ENCODE measurements at regions not wholly inside any gene's neighbourhood (a gene's known extent, or its start where the extent isn't known, plus 50 kb on each side); places are given as distances from the start of the nearest gene placed in this dataset.
"Not testable (repeated sequence)": the region's sequence is repeated elsewhere in the genome, so short reads cannot be mapped to it uniquely, and the experiment has no call there.

DNA sequence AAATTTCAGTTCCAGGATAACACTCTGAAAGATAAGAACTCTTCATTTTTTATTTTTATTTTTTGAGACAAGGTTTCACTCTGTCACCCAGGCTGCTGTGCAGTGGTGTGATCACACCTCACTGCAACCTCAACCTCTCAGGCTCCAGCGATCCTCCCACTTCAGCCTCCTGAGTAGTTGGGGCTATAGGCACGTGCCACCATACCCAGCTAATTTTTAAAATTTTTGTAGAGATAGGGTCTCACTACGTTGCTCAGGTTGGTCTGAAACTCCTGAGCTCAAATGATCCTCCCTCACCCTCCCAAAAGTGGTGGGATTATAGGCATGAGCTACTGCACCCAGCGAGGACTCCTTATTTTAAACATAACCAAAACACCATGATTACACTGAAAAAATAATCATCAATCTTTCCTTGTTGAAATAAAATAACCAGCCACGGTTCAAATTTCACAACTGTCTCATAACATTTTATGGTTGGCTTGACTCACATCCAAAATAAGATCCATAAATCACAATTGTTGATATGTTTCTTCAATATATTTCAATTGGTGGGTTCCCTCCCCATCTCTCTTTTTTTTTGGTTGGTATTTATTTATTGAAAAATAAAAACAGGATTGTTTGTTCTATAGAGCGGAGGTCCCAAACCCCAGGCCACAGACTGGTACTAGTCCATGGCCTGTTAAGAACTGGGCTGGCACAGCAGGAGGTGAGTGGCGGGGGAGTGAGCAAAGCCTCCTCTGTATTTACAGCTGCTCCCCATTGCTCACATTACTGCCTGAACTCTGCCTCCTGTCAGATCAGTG lies 60.1 kb upstream of the FAM171A1 start:
- Histone ChIP-seq H3K9me3 (no peaks in the 10 kb centered on the region), H3K27ac (no peak overlapping the region)

DNA sequence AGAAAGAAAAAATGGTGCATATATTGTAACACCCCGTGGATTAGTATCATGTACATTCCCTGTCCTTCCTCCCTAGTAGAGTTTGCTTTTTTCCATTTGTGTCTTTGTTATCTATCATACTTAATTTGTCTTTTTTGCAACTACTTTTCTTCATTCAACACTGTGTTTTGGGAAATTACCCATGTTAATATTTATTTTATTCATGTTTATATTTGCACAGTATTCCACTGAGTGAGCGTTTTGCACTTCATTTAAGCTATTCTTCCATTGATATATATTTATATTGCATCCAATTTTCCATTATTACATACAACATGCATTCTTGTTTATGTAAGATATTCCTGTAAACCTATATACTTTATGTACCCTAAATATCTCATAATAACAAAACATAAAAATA lies 57.6 kb upstream of the FAM171A1 start:
- TF ChIP-seq POLR2A (IDR thresholded peaks at IDR 0.05), result no peak
- TF ChIP-seq, protein P1, sequence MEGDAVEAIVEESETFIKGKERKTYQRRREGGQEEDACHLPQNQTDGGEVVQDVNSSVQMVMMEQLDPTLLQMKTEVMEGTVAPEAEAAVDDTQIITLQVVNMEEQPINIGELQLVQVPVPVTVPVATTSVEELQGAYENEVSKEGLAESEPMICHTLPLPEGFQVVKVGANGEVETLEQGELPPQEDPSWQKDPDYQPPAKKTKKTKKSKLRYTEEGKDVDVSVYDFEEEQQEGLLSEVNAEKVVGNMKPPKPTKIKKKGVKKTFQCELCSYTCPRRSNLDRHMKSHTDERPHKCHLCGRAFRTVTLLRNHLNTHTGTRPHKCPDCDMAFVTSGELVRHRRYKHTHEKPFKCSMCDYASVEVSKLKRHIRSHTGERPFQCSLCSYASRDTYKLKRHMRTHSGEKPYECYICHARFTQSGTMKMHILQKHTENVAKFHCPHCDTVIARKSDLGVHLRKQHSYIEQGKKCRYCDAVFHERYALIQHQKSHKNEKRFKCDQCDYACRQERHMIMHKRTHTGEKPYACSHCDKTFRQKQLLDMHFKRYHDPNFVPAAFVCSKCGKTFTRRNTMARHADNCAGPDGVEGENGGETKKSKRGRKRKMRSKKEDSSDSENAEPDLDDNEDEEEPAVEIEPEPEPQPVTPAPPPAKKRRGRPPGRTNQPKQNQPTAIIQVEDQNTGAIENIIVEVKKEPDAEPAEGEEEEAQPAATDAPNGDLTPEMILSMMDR (IDR thresholded peaks at IDR 0.05), result no peak
- no peak overlapping the region for H3K27ac ChIP-seq
- intact Hi-C loops (cut with DNase I; ENCODE audit: low total_unique reads), result no loop called here
- no peak for DNase-seq
- no peak overlapping the region for H3K4me3 ChIP-seq
- no peaks in the 10 kb centered on the region for H3K9me3 ChIP-seq
- H3K27me3 ChIP-seq, result no peaks in the 10 kb centered on the region
- H3K36me3 ChIP-seq, result no peaks in the 10 kb centered on the region
- H3K4me1 ChIP-seq, result no peaks in the 10 kb centered on the region

More for the DNA sequence above, 60.1 kb upstream of the FAM171A1 start:
- DNase-seq, result no peak
- Histone ChIP-seq H3K36me3 (no peaks in the 10 kb centered on the region), H3K4me3 (no peak overlapping the region), H3K4me1 (no peaks in the 10 kb centered on the region), H3K27me3 (no peaks in the 10 kb centered on the region)
- TF ChIP-seq, protein P1 (IDR thresholded peaks at IDR 0.05), result no peak
- TF ChIP-seq POLR2A (IDR thresholded peaks at IDR 0.05), result no peak
- intact Hi-C loops (cut with DNase I; ENCODE audit: low total_unique reads), result loop anchor here (5.0 to 10.0 kb wide), 2 partner anchors 296 to 394 kb away; no protein-coding TSS in a partner anchor

DNA sequence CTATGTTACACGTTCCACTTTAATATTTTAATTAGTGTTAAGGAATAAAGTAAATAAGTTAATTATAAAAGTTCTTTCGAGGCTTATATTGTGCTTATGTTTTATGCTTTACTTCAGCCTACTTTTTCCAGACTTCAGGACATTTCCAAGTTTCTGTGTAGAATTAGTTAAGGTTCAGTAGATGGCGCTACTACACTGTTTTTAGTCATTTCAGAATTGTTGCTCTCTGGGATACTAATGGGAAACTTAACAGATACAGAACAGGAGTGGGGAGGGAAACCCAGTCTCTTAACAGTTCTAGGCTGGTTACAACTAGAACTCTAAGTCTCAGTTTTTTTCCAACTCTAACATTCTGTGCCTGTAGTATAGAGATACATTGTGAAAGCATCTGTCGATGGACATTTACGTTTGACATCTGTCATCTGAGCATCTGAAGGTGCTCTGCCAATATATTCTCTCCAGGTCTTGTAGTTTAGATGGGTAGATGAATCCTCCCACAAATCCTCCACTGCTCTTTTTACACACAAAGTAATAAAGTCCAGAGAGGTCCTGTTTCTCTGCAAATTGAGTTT lies 56.8 kb upstream of the FAM171A1 start:
- intact Hi-C loops (cut with DNase I; ENCODE audit: low total_unique reads), result no loop called here
- Histone ChIP-seq H3K36me3 (no peaks in the 10 kb centered on the region), H3K9me3 (no peaks in the 10 kb centered on the region), H3K27ac (no peak overlapping the region), H3K27me3 (no peaks in the 10 kb centered on the region), H3K4me3 (no peak overlapping the region), H3K4me1 (no peaks in the 10 kb centered on the region)
- no peak for TF ChIP-seq POLR2A (IDR thresholded peaks at IDR 0.05)
- TF ChIP-seq, protein P1 (IDR thresholded peaks at IDR 0.05), result peak; percentile 47 to 74 (median 61)
- DNase-seq, result no peak

DNA sequence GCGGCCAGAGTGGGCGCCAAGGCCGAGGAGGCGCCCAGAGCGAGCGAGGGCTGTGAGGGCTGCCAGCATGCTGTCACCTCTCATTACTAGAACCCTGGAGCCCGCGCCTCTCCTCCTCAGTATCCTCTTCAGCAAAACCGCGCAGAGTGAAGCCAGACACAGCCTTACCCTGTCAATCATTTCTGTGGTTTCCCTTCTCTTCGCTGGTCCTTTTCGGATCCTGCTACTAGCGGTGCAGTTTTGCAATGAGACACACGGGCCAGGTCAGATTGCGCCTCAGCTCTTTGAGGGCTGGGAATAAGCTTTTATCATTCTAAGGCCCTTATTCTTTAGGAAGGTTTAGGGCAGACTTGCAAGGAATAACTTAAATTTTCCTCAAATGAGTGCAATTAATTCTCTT lies 55.5 kb upstream of the FAM171A1 start:
- DNase-seq, result no peak

DNA sequence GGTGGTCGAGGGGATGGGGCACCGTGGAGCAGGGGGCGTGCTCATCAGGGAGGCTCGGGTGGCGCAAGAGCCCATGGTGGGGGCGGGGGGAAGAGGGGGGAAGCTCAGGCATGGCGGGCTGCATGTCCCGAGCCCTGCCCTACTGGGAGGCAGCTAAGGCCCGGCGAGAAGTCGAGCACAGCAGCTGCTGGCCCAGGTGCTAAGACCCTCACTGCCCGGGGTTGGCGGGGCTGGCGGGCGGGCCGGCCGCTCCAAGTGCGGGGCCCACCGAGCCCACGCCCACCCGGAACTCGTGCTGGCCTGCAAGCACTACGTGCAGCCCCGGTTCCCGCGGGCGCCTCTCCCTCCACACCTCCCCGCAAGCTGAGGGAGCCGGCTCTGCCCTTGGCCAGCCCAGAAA lies 55.0 kb upstream of the FAM171A1 start:
- intact Hi-C loops (cut with DNase I; ENCODE audit: low total_unique reads), result no loop called here

More for the DNA sequence above, 55.5 kb upstream of the FAM171A1 start:
- H3K27me3 ChIP-seq, result no peaks in the 10 kb centered on the region
- intact Hi-C loops (cut with DNase I; ENCODE audit: low total_unique reads), result no loop called here
- H3K4me3 ChIP-seq, result no peak overlapping the region
- H3K4me1 ChIP-seq, result no peaks in the 10 kb centered on the region
- H3K27ac ChIP-seq, result no peak overlapping the region
- TF ChIP-seq, protein P1 (IDR thresholded peaks at IDR 0.05), result no peak
- H3K9me3 ChIP-seq, result no peaks in the 10 kb centered on the region
- H3K36me3 ChIP-seq, result no peaks in the 10 kb centered on the region

DNA sequence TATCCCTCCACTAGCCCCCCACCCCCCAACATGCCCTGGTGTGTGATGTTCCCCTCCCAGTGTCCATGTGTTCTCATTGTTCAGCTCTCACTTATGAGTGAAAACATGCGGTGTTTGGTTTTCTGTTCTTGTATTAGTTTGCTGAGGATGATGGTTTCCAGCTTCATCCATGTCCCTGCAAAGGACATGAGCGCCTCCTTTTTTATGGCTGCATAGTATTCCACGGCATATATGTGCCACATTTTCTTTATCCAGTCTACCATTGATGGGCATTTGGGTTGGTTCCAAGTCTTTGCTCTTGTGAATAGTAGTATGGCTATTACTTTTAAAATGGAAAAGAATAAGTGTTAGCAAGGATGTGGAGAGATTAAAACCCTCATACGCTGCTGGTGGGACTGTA lies 50.8 kb upstream of the FAM171A1 start:
- H3K4me3 ChIP-seq; H3K27me3 ChIP-seq; H3K27ac ChIP-seq; DNase-seq; H3K4me1 ChIP-seq; intact Hi-C loops (cut with DNase I; ENCODE audit: low total_unique reads); H3K9me3 ChIP-seq; H3K36me3 ChIP-seq: not testable (repeated sequence)

More for the DNA sequence above, 55.0 kb upstream of the FAM171A1 start:
- TF ChIP-seq POLR2A (IDR thresholded peaks at IDR 0.05), result no peak
- TF ChIP-seq, protein P1 (IDR thresholded peaks at IDR 0.05), result no peak
- Histone ChIP-seq H3K4me3 (no peak overlapping the region), H3K9me3 (no peaks in the 10 kb centered on the region), H3K27ac (no peak overlapping the region), H3K27me3 (no peaks in the 10 kb centered on the region), H3K4me1 (no peaks in the 10 kb centered on the region), H3K36me3 (no peaks in the 10 kb centered on the region)
- DNase-seq, result no peak
